HepG2 (cell line): ENCODE measurements at regions not wholly inside any gene's neighbourhood (a gene's known extent, or its start where the extent isn't known, plus 50 kb on each side); places are given as distances from the start of the nearest gene placed in this dataset.

ENCODE experiments used
- CCDC6 ChIP-seq: sonication (generic); formaldehyde crosslinking; IDR thresholded peaks from 2 replicates; pipeline ENCODE4 v1.8.1; 2022; ENCODE audit warnings: mild to moderate bottlenecking, missing genetic modification reagents, moderate library complexity
- GZF1 ChIP-seq: sonication (generic); formaldehyde crosslinking; IDR thresholded peaks from 2 replicates; pipeline ENCODE4 v1.5.1; 2020; ENCODE audit warnings: mild to moderate bottlenecking, missing genetic modification reagents
- HNRNPH1 ChIP-seq: fragments of 200-400 bp; formaldehyde crosslinking; optimal IDR thresholded peaks from 2 replicates; pipeline ENCODE3; 2017; ENCODE audit warnings: mild to moderate bottlenecking, low read depth, low read length
- HNRNPUL1 ChIP-seq: fragments of 200-400 bp; formaldehyde crosslinking; IDR thresholded peaks from 2 replicates; pipeline ENCODE4 v1.6.1; 2017; ENCODE audit warnings: low read depth, mild to moderate bottlenecking, low read length, moderate library complexity
- JUN ChIP-seq: sonication (generic); formaldehyde crosslinking; IDR thresholded peaks from 2 replicates; pipeline ENCODE4 v1.4.0; 2020; ENCODE audit warnings: mild to moderate bottlenecking, missing genetic modification reagents
- MAZ ChIP-seq, 2 experiments: sonication (generic) in 1 of 2; formaldehyde crosslinking in 1 of 2; IDR thresholded peaks; 2 replicates each; pipeline versions ENCODE4 v1.5.0 to v1.6.1; 2012 to 2020; ENCODE audit warnings: low read depth in 2 of 2, mild to moderate bottlenecking in 2 of 2, borderline replicate concordance in 1 of 2, improper control_type of control experiment in 1 of 2, low read length in 1 of 2, missing genetic modification reagents in 1 of 2, moderate library complexity in 1 of 2
- POLR2A ChIP-seq, 2 experiments: IDR thresholded peaks; 2 replicates each; pipeline ENCODE4 v1.6.1; 2011; ENCODE audit warnings: low read depth in 2 of 2, low read length in 2 of 2, mild to moderate bottlenecking in 1 of 2, moderate library complexity in 1 of 2; ENCODE audit not compliant: insufficient read depth in 1 of 2
- POLR2AphosphoS5 ChIP-seq: IDR thresholded peaks from 2 replicates; pipeline ENCODE4 v1.6.1; 2012; ENCODE audit warnings: low read depth, low read length
- SP1 ChIP-seq, 2 experiments: fragments of 450-650 bp in 1 of 2; sonication (generic) in 1 of 2; formaldehyde crosslinking in 1 of 2; IDR thresholded peaks; 2 replicates each; pipeline versions ENCODE4 v1.4.0 to v1.6.1; 2016 to 2020; ENCODE audit warnings: missing genetic modification reagents in 1 of 2
- ZNF333 ChIP-seq: sonication (generic); formaldehyde crosslinking; IDR thresholded peaks from 2 replicates; pipeline ENCODE4 v1.4.0; 2020; ENCODE audit warnings: mild to moderate bottlenecking, missing genetic modification reagents, borderline replicate concordance
- TF ChIP-seq, protein P1 (sequence below): sonication (generic); formaldehyde crosslinking; IDR thresholded peaks from 2 replicates; pipeline ENCODE4 v1.5.0; 2020; ENCODE audit warnings: mild to moderate bottlenecking, missing genetic modification reagents, moderate library complexity

DNA sequence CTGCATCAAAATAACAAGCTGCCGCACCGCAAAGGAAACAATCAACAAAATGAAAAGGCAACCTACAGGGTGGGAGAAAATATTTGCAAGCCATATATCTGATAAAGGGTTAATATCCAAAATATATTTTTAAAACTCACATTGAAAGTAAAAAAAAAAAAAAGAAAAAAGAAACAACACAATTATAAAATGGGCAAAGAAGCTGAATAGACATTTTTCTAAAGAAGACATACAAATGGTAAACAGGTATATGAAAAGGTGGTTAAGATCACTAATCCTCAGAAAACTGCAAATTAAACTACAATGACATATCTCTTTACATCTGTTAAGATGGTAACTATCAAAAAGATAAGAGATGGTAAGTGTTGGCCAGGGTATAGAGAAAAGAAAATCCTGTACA lies 105.4 kb upstream of the LY86 start:
- TF ChIP-seq ZNF333 (no peak), HNRNPUL1 (no peak), POLR2A (IDR thresholded peaks at IDR 0.05; ENCODE audit: insufficient read depth in 1 of 2, low read depth in 2 of 2, low read length in 2 of 2) (no peak), HNRNPH1 (no peak), GZF1 (no peak), CCDC6 (CRISPR knock-in tag) (no peak), SP1 (IDR thresholded peaks at IDR 0.05) (no peak), SP1 (CRISPR knock-in tag; IDR thresholded peaks at IDR 0.05) (no peak), JUN (CRISPR knock-in tag) (no peak), POLR2AphosphoS5 (no peak), MAZ (IDR thresholded peaks at IDR 0.05; ENCODE audit: borderline replicate concordance, low read depth, low read length) (no peak), MAZ (CRISPR knock-in tag; IDR thresholded peaks at IDR 0.05; ENCODE audit: low read depth) (no peak)
- TF ChIP-seq, protein P1, sequence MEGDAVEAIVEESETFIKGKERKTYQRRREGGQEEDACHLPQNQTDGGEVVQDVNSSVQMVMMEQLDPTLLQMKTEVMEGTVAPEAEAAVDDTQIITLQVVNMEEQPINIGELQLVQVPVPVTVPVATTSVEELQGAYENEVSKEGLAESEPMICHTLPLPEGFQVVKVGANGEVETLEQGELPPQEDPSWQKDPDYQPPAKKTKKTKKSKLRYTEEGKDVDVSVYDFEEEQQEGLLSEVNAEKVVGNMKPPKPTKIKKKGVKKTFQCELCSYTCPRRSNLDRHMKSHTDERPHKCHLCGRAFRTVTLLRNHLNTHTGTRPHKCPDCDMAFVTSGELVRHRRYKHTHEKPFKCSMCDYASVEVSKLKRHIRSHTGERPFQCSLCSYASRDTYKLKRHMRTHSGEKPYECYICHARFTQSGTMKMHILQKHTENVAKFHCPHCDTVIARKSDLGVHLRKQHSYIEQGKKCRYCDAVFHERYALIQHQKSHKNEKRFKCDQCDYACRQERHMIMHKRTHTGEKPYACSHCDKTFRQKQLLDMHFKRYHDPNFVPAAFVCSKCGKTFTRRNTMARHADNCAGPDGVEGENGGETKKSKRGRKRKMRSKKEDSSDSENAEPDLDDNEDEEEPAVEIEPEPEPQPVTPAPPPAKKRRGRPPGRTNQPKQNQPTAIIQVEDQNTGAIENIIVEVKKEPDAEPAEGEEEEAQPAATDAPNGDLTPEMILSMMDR (CRISPR knock-in tag) = no peak
